Activated T-helper 17 cell treated with anti-CD3 and anti-CD28 coated beads, Interleukin-2, amount 50 U/mL, for 72 hours (primary cell): ENCODE measurements at regions not wholly inside any gene's neighbourhood (a gene's known extent, or its start where the extent isn't known, plus 50 kb on each side); places are given as distances from the start of the nearest gene placed in this dataset.

ENCODE experiments used
- ATAC-seq: fragments of 150-1000 bp; cut with Tn5 transposase; replicated peaks from 2 replicates; pipeline ENCODE4 v1.10.0; 2021; ENCODE audit warnings: mild to moderate bottlenecking, moderate library complexity
- H3K27ac Mint-ChIP-seq: one replicate; pipeline ENCODE4 v1.8.0; 2022; ENCODE audit warnings: mixed read lengths
- H3K27me3 Mint-ChIP-seq: one replicate; pipeline ENCODE4 v1.8.0; 2022; ENCODE audit warnings: mixed read lengths
- H3K36me3 Mint-ChIP-seq: one replicate; pipeline ENCODE4 v1.8.0; 2022; ENCODE audit warnings: low read depth, mild to moderate bottlenecking, mixed read lengths
- H3K4me1 Mint-ChIP-seq: one replicate; pipeline ENCODE4 v1.8.0; 2022; ENCODE audit warnings: mixed read lengths
- H3K4me3 Mint-ChIP-seq: one replicate; pipeline ENCODE4 v1.8.0; 2022; ENCODE audit warnings: mild to moderate bottlenecking, mixed read lengths
- H3K9me3 Mint-ChIP-seq: one replicate; pipeline ENCODE4 v1.8.0; 2022; ENCODE audit warnings: mixed read lengths

GRCh38 chrX:13125188-13125587 lies 80.8 kb upstream of the FAM9C start:
- no peak overlapping the region for H3K4me3 Mint-ChIP-seq
- no peaks in the 10 kb centered on the region for H3K9me3 Mint-ChIP-seq
- ATAC-seq = no peak
- H3K36me3 Mint-ChIP-seq = no peaks in the 10 kb centered on the region
- H3K4me1 Mint-ChIP-seq = peaks cover 5% of the 10 kb centered on the region
- H3K27me3 Mint-ChIP-seq = no peaks in the 10 kb centered on the region
- H3K27ac Mint-ChIP-seq = peak overlapping the region; percentile 41

- no peaks in the 10 kb centered on the region for H3K27me3 Mint-ChIP-seq
- no peaks in the 10 kb centered on the region for H3K9me3 Mint-ChIP-seq
- H3K4me1 Mint-ChIP-seq = peaks cover 5% of the 10 kb centered on the region
- no peaks in the 10 kb centered on the region for H3K36me3 Mint-ChIP-seq
- ATAC-seq = peak; percentile 40
- H3K4me3 Mint-ChIP-seq = peak overlapping the region; percentile 66
- peak overlapping the region; percentile 72 for H3K27ac Mint-ChIP-seq
Observed at GRCh38 chrX:13123857-13124345, 79.5 kb upstream of the FAM9C start.

- peak overlapping the region; percentile 66 for H3K4me3 Mint-ChIP-seq
- no peaks in the 10 kb centered on the region for H3K27me3 Mint-ChIP-seq
- ATAC-seq = no peak
- no peaks in the 10 kb centered on the region for H3K9me3 Mint-ChIP-seq
- H3K27ac Mint-ChIP-seq = peak overlapping the region; percentile 72
- peaks cover 5% of the 10 kb centered on the region for H3K4me1 Mint-ChIP-seq
- no peaks in the 10 kb centered on the region for H3K36me3 Mint-ChIP-seq
Observed at GRCh38 chrX:13123247-13123856, 78.9 kb upstream of the FAM9C start.

- Mint-ChIP-seq H3K4me3 (no peak overlapping the region), H3K27ac (no peak overlapping the region), H3K4me1 (peaks cover 5% of the 10 kb centered on the region), H3K27me3 (no peaks in the 10 kb centered on the region), H3K9me3 (no peaks in the 10 kb centered on the region), H3K36me3 (no peaks in the 10 kb centered on the region)
- no peak for ATAC-seq
Observed at GRCh38 chrX:13121020-13121555, 76.7 kb upstream of the FAM9C start.

GRCh38 chrX:13120017-13120416 lies 75.6 kb upstream of the FAM9C start:
- H3K4me3 Mint-ChIP-seq = no peak overlapping the region
- H3K4me1 Mint-ChIP-seq = peaks cover 5% of the 10 kb centered on the region
- no peak for ATAC-seq
- H3K9me3 Mint-ChIP-seq = no peaks in the 10 kb centered on the region
- H3K36me3 Mint-ChIP-seq = no peaks in the 10 kb centered on the region
- H3K27me3 Mint-ChIP-seq = no peaks in the 10 kb centered on the region
- no peak overlapping the region for H3K27ac Mint-ChIP-seq

- H3K9me3 Mint-ChIP-seq = no peaks in the 10 kb centered on the region
- ATAC-seq = no peak
- H3K27ac Mint-ChIP-seq = no peak overlapping the region
- no peaks in the 10 kb centered on the region for H3K27me3 Mint-ChIP-seq
- H3K4me1 Mint-ChIP-seq = peaks cover under 1% of the 10 kb centered on the region
- H3K4me3 Mint-ChIP-seq = no peak overlapping the region
- no peaks in the 10 kb centered on the region for H3K36me3 Mint-ChIP-seq
Observed at GRCh38 chrX:13119386-13119785, 75.0 kb upstream of the FAM9C start.

- Mint-ChIP-seq H3K4me3 (no peak overlapping the region), H3K36me3 (no peaks in the 10 kb centered on the region), H3K27ac (no peak overlapping the region), H3K27me3 (no peaks in the 10 kb centered on the region), H3K9me3 (no peaks in the 10 kb centered on the region), H3K4me1 (no peaks in the 10 kb centered on the region)
- no peak for ATAC-seq
Observed at GRCh38 chrX:13115146-13115855, 70.9 kb upstream of the FAM9C start.

- H3K27ac Mint-ChIP-seq = no peak overlapping the region
- ATAC-seq = no peak
- no peaks in the 10 kb centered on the region for H3K27me3 Mint-ChIP-seq
- H3K9me3 Mint-ChIP-seq = no peaks in the 10 kb centered on the region
- H3K4me1 Mint-ChIP-seq = no peaks in the 10 kb centered on the region
- no peak overlapping the region for H3K4me3 Mint-ChIP-seq
- no peaks in the 10 kb centered on the region for H3K36me3 Mint-ChIP-seq
Observed at GRCh38 chrX:13112499-13112898, 68.1 kb upstream of the FAM9C start.

GRCh38 chrX:13110433-13111324 lies 66.3 kb upstream of the FAM9C start:
- no peaks in the 10 kb centered on the region for H3K36me3 Mint-ChIP-seq
- H3K4me1 Mint-ChIP-seq = no peaks in the 10 kb centered on the region
- H3K27me3 Mint-ChIP-seq = no peaks in the 10 kb centered on the region
- H3K4me3 Mint-ChIP-seq = no peak overlapping the region
- no peaks in the 10 kb centered on the region for H3K9me3 Mint-ChIP-seq
- no peak overlapping the region for H3K27ac Mint-ChIP-seq
- peak; percentile 34 for ATAC-seq

GRCh38 chrX:13109817-13110216 lies 65.4 kb upstream of the FAM9C start:
- Mint-ChIP-seq H3K4me3 (no peak overlapping the region), H3K9me3 (no peaks in the 10 kb centered on the region), H3K4me1 (no peaks in the 10 kb centered on the region), H3K27me3 (no peaks in the 10 kb centered on the region), H3K36me3 (no peaks in the 10 kb centered on the region), H3K27ac (no peak overlapping the region)
- ATAC-seq = no peak

GRCh38 chrX:13103914-13104274 lies 59.5 kb upstream of the FAM9C start:
- peaks cover 30% of the 10 kb centered on the region for H3K4me1 Mint-ChIP-seq
- H3K27ac Mint-ChIP-seq = no peak overlapping the region
- no peaks in the 10 kb centered on the region for H3K27me3 Mint-ChIP-seq
- no peak overlapping the region for H3K4me3 Mint-ChIP-seq
- ATAC-seq = no peak
- H3K9me3 Mint-ChIP-seq = no peaks in the 10 kb centered on the region
- no peaks in the 10 kb centered on the region for H3K36me3 Mint-ChIP-seq

GRCh38 chrX:13103188-13103913 lies 58.9 kb upstream of the FAM9C start:
- Mint-ChIP-seq H3K36me3 (no peaks in the 10 kb centered on the region), H3K27me3 (no peaks in the 10 kb centered on the region), H3K9me3 (no peaks in the 10 kb centered on the region), H3K4me1 (peaks cover 30% of the 10 kb centered on the region), H3K27ac (no peak overlapping the region), H3K4me3 (peak overlapping the region; percentile 33)
- ATAC-seq = no peak

- Mint-ChIP-seq H3K27me3 (no peaks in the 10 kb centered on the region), H3K4me3 (peak overlapping the region; percentile 62), H3K36me3 (no peaks in the 10 kb centered on the region), H3K27ac (peak overlapping the region; percentile 26), H3K4me1 (peaks cover 30% of the 10 kb centered on the region), H3K9me3 (no peaks in the 10 kb centered on the region)
- no peak for ATAC-seq
Observed at GRCh38 chrX:13102636-13103035, 58.2 kb upstream of the FAM9C start.
